GM21360 (cell line): ENCODE measurements at regions not wholly inside any gene's neighbourhood (a gene's known extent, or its start where the extent isn't known, plus 50 kb on each side); places are given as distances from the start of the nearest gene placed in this dataset.

Source experiments
- ATAC-seq: cut with Tn5 transposase; IDR thresholded peaks from one replicate; pipeline ENCODE4 v1.9.1; 2021; ENCODE audit warnings: mild to moderate bottlenecking, moderate library complexity; ENCODE audit not compliant: unreplicated experiment

- no peak for ATAC-seq
These were observed 1038.4 kb upstream of the PABPC4L start for GRCh38 chr4:135239964-135240363.

GRCh38 chr4:135238940-135239339, 1037.4 kb upstream of the PABPC4L start:
- ATAC-seq: no peak

- no peak for ATAC-seq
These were observed 1034.5 kb upstream of the PABPC4L start for GRCh38 chr4:135236048-135236447.

GRCh38 chr4:135227842-135228241, 1026.3 kb upstream of the PABPC4L start:
- no peak for ATAC-seq

- ATAC-seq: no peak
These were observed 1024.0 kb upstream of the PABPC4L start for GRCh38 chr4:135225551-135225950.

GRCh38 chr4:135210341-135210740, 1008.8 kb upstream of the PABPC4L start:
- no peak for ATAC-seq

GRCh38 chr4:135207531-135207930, 1005.9 kb upstream of the PABPC4L start:
- no peak for ATAC-seq

GRCh38 chr4:135204311-135204710, 1002.7 kb upstream of the PABPC4L start:
- no peak for ATAC-seq

GRCh38 chr4:135201081-135201480, 999.5 kb upstream of the PABPC4L start:
- ATAC-seq: no peak

GRCh38 chr4:135197641-135198040, 996.1 kb upstream of the PABPC4L start:
- no peak for ATAC-seq

GRCh38 chr4:135194477-135194876, 992.9 kb upstream of the PABPC4L start:
- ATAC-seq: no peak

- ATAC-seq: no peak
These were observed 991.4 kb upstream of the PABPC4L start for GRCh38 chr4:135192751-135193535.

- no peak for ATAC-seq
These were observed 990.0 kb upstream of the PABPC4L start for GRCh38 chr4:135191596-135191995.

- no peak for ATAC-seq
These were observed 984.4 kb upstream of the PABPC4L start for GRCh38 chr4:135186002-135186401.

- ATAC-seq: no peak
These were observed 983.7 kb upstream of the PABPC4L start for GRCh38 chr4:135185256-135185655.

- no peak for ATAC-seq
These were observed 983.1 kb upstream of the PABPC4L start for GRCh38 chr4:135184715-135185114.

- ATAC-seq: no peak
These were observed 975.7 kb upstream of the PABPC4L start for GRCh38 chr4:135177321-135177720.

- ATAC-seq: no peak
These were observed 965.1 kb upstream of the PABPC4L start for GRCh38 chr4:135166661-135167060.

GRCh38 chr4:135164601-135165000, 963.0 kb upstream of the PABPC4L start:
- ATAC-seq: no peak

- no peak for ATAC-seq
These were observed 942.9 kb upstream of the PABPC4L start for GRCh38 chr4:135144498-135144897.

GRCh38 chr4:135124196-135124595, 922.6 kb upstream of the PABPC4L start:
- no peak for ATAC-seq

- ATAC-seq: no peak
These were observed 922.0 kb upstream of the PABPC4L start for GRCh38 chr4:135123632-135124031.

- no peak for ATAC-seq
These were observed 920.9 kb upstream of the PABPC4L start for GRCh38 chr4:135122457-135122856.
